ENCODE measurements at regions not wholly inside any gene's neighbourhood (a gene's known extent, or its start where the extent isn't known, plus 50 kb on each side); places are given as distances from the start of the nearest gene placed in this dataset.

- H3K36me3 ChIP-seq (ENCODE audit: insufficient read depth, low read length): no peaks in the 10 kb centered on the region
- H3F3A ChIP-seq (ENCODE audit: insufficient read depth, low read length): no peaks in the 10 kb centered on the region
- TF ChIP-seq, protein P1, sequence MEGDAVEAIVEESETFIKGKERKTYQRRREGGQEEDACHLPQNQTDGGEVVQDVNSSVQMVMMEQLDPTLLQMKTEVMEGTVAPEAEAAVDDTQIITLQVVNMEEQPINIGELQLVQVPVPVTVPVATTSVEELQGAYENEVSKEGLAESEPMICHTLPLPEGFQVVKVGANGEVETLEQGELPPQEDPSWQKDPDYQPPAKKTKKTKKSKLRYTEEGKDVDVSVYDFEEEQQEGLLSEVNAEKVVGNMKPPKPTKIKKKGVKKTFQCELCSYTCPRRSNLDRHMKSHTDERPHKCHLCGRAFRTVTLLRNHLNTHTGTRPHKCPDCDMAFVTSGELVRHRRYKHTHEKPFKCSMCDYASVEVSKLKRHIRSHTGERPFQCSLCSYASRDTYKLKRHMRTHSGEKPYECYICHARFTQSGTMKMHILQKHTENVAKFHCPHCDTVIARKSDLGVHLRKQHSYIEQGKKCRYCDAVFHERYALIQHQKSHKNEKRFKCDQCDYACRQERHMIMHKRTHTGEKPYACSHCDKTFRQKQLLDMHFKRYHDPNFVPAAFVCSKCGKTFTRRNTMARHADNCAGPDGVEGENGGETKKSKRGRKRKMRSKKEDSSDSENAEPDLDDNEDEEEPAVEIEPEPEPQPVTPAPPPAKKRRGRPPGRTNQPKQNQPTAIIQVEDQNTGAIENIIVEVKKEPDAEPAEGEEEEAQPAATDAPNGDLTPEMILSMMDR (IDR thresholded peaks at IDR 0.05; ENCODE audit: low read length): no peak
- no peak for TF ChIP-seq EZH2 (IDR thresholded peaks at IDR 0.05; ENCODE audit: borderline replicate concordance, low read length)
- no peaks in the 10 kb centered on the region for H3K9me3 ChIP-seq (ENCODE audit: low read length)
- no peak overlapping the region for H3K9ac ChIP-seq (ENCODE audit: low read length)
- no peaks in the 10 kb centered on the region for H3K4me1 ChIP-seq (ENCODE audit: insufficient read depth, low read length, severe bottlenecking)
- H4K20me1 ChIP-seq (ENCODE audit: insufficient read depth, low read length): no peaks in the 10 kb centered on the region
- H3K79me2 ChIP-seq (ENCODE audit: insufficient read depth, low read length): no peaks in the 10 kb centered on the region
- no peak overlapping the region for H3K27ac ChIP-seq (ENCODE audit: low read depth, low read length, poor library complexity, severe bottlenecking)
- no peak overlapping the region for H3K4me2 ChIP-seq (ENCODE audit: low read length)
- H3K27me3 ChIP-seq (ENCODE audit: insufficient read depth, low read length): no peaks in the 10 kb centered on the region
- no peak overlapping the region for H2AFZ ChIP-seq (ENCODE audit: low read length)
- no peak overlapping the region for H3K4me3 ChIP-seq (ENCODE audit: low read depth, low read length, poor library complexity, severe bottlenecking)
- H3K9me2 ChIP-seq (ENCODE audit: low read depth, low read length): no peaks in the 10 kb centered on the region
Measured at GRCh38 chr7:56174875-56175760, 58.9 kb upstream of the NUPR2 start.

DNA sequence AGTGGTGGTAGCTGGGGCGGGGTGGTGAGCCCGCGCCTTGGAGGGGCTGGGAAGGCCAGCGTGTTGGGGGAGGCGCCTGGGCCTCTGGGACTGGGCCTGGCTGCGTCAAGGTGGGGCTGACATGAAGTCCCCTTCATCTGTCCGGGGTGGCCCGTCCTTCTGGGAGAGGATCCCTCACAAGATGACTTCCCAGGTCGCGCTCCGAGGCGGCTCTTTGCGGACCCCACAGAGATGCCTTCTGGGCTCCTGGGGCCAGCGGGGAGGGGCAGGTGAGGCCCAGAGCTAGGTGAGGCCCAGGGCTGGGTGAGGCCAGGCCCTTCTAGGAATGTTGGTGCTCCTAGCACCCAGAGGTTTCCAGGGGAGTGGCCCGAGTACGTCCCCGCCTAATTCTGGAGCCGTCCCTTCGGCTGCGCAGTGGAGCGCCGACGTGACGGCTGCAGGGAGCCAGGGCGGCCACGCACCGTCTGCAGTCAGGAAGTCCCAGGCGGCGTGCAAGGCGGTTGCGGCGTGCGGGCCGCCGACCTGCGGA, 58.2 kb upstream of the NUPR2 start:
- no peak overlapping the region for H3K4me2 ChIP-seq (ENCODE audit: low read length)
- no peaks in the 10 kb centered on the region for H3F3A ChIP-seq (ENCODE audit: insufficient read depth, low read length)
- H3K4me1 ChIP-seq (ENCODE audit: insufficient read depth, low read length, severe bottlenecking): no peaks in the 10 kb centered on the region
- no peaks in the 10 kb centered on the region for H3K79me2 ChIP-seq (ENCODE audit: insufficient read depth, low read length)
- no peak overlapping the region for H3K27ac ChIP-seq (ENCODE audit: low read depth, low read length, poor library complexity, severe bottlenecking)
- H2AFZ ChIP-seq (ENCODE audit: low read length): no peak overlapping the region
- no peaks in the 10 kb centered on the region for H4K20me1 ChIP-seq (ENCODE audit: insufficient read depth, low read length)
- H3K9ac ChIP-seq (ENCODE audit: low read length): no peak overlapping the region
- H3K9me3 ChIP-seq (ENCODE audit: low read length): no peaks in the 10 kb centered on the region
- H3K27me3 ChIP-seq (ENCODE audit: insufficient read depth, low read length): no peaks in the 10 kb centered on the region
- TF ChIP-seq, protein P1 (IDR thresholded peaks at IDR 0.05; ENCODE audit: low read length): no peak
- TF ChIP-seq EZH2 (IDR thresholded peaks at IDR 0.05; ENCODE audit: borderline replicate concordance, low read length): no peak
- H3K36me3 ChIP-seq (ENCODE audit: insufficient read depth, low read length): no peaks in the 10 kb centered on the region
- H3K4me3 ChIP-seq (ENCODE audit: low read depth, low read length, poor library complexity, severe bottlenecking): no peak overlapping the region
- no peaks in the 10 kb centered on the region for H3K9me2 ChIP-seq (ENCODE audit: low read depth, low read length)

Measured in OCI-LY1 (cell line).